WTC11 (cell line): ENCODE measurements at regions not wholly inside any gene's neighbourhood (a gene's known extent, or its start where the extent isn't known, plus 50 kb on each side); places are given as distances from the start of the nearest gene placed in this dataset.

ENCODE experiments used
- ATAC-seq: fragments of 200-7000 bp; cut with Tn5 transposase; 2 replicates; pipeline ENCODE4 v1.10.0; 2021; ENCODE audit warnings: mild to moderate bottlenecking, moderate library complexity
- CTCF ChIA-PET: fragments of 300-600 bp; sonication (Branson Sonifier 250); formaldehyde crosslinking; loops from one replicate; lab custom pipeline; 2021; ENCODE audit warnings: antibody characterized with exemption; lab: Charles Lee
- POLR2A ChIA-PET: fragments of 350-600 bp; sonication (Branson Sonifier 250); formaldehyde crosslinking; loops from one replicate; lab custom pipeline; 2021; ENCODE audit warnings: antibody characterized with exemption; lab: Charles Lee
- DNase-seq: peaks from one replicate; pipeline ENCODE4 v3.0.0; 2021; ENCODE audit warnings: low spot score
- H3K27ac Mint-ChIP-seq: 2 replicates; pipeline ENCODE4 v1.8.0; 2021; ENCODE audit warnings: mixed read lengths
- H3K27me3 Mint-ChIP-seq: 2 replicates; pipeline ENCODE4 v1.8.0; 2021; ENCODE audit warnings: low read depth, mild to moderate bottlenecking, moderate library complexity, mixed read lengths
- H3K36me3 Mint-ChIP-seq: 2 replicates; pipeline ENCODE4 v1.8.0; 2021; ENCODE audit warnings: mixed read lengths
- H3K4me1 Mint-ChIP-seq: 2 replicates; pipeline ENCODE4 v1.8.0; 2022; ENCODE audit warnings: mixed read lengths
- H3K4me3 Mint-ChIP-seq: 2 replicates; pipeline ENCODE4 v1.8.0; 2021; ENCODE audit warnings: mild to moderate bottlenecking, moderate library complexity, mixed read lengths
- H3K9me3 Mint-ChIP-seq: 2 replicates; pipeline ENCODE4 v1.8.0; 2021; ENCODE audit warnings: mixed read lengths
- ATF2 ChIP-seq: sonication (generic); formaldehyde crosslinking; IDR thresholded peaks from 2 replicates; pipeline ENCODE4 v1.8.1; 2022; ENCODE audit warnings: low read depth, missing genetic modification reagents, borderline replicate concordance
- GTF2I ChIP-seq: fragments of 250-450 bp; sonication (Bioruptor Pico); conservative IDR thresholded peaks from 2 replicates; pipeline ENCODE4 v1.4.0; 2021; ENCODE audit warnings: mild to moderate bottlenecking
- ZNF138 ChIP-seq: sonication (generic); formaldehyde crosslinking; conservative IDR thresholded peaks from 2 replicates; pipeline ENCODE4 v1.8.1; 2022; ENCODE audit warnings: mild to moderate bottlenecking, moderate library complexity, missing genetic modification reagents
- ZNF281 ChIP-seq: sonication (generic); formaldehyde crosslinking; IDR thresholded peaks from 2 replicates; pipeline ENCODE4 v1.8.0; 2023; ENCODE audit warnings: mild to moderate bottlenecking, missing genetic modification reagents
- ZNF396 ChIP-seq: fragments of 250-450 bp; sonication (Bioruptor Pico); IDR thresholded peaks from 2 replicates; pipeline ENCODE4 v1.8.0; 2021; ENCODE audit warnings: mild to moderate bottlenecking, moderate library complexity, borderline replicate concordance
- ZNF416 ChIP-seq: fragments of 250-450 bp; sonication (Bioruptor Pico); IDR thresholded peaks from 2 replicates; pipeline ENCODE4 v1.9.0; 2021; ENCODE audit warnings: mild to moderate bottlenecking, inconsistent platforms
- TF ChIP-seq, protein P1 (sequence below): sonication (generic); formaldehyde crosslinking; conservative IDR thresholded peaks from 2 replicates; pipeline ENCODE4 v1.8.1; 2023; ENCODE audit warnings: mild to moderate bottlenecking, low read depth, missing genetic modification reagents, moderate library complexity
- TF ChIP-seq, protein P2 (sequence below): sonication (generic); formaldehyde crosslinking; IDR thresholded peaks from 2 replicates; pipeline ENCODE4 v1.8.1; 2023; ENCODE audit warnings: mild to moderate bottlenecking, missing genetic modification reagents
- TF ChIP-seq, protein P3 (sequence below): fragments of 250-450 bp; sonication (Bioruptor Pico); IDR thresholded peaks from 2 replicates; pipeline ENCODE4 v2.1.2; 2022; ENCODE audit warnings: mild to moderate bottlenecking, moderate library complexity
- TF ChIP-seq, protein P4 (sequence below): sonication (generic); formaldehyde crosslinking; conservative IDR thresholded peaks from 2 replicates; pipeline ENCODE4 v1.8.1; 2022; ENCODE audit warnings: mild to moderate bottlenecking, missing genetic modification reagents
- TF ChIP-seq, protein P5 (sequence below): sonication (generic); formaldehyde crosslinking; IDR thresholded peaks from 2 replicates; pipeline ENCODE4 v1.8.1; 2023; ENCODE audit warnings: mild to moderate bottlenecking, missing genetic modification reagents, borderline replicate concordance

- TF ChIP-seq ZNF396 (CRISPR knock-in tag) (no peak), ZNF416 (no peak), ZNF138 (no peak), ATF2 (no peak)
- TF ChIP-seq, protein P1, sequence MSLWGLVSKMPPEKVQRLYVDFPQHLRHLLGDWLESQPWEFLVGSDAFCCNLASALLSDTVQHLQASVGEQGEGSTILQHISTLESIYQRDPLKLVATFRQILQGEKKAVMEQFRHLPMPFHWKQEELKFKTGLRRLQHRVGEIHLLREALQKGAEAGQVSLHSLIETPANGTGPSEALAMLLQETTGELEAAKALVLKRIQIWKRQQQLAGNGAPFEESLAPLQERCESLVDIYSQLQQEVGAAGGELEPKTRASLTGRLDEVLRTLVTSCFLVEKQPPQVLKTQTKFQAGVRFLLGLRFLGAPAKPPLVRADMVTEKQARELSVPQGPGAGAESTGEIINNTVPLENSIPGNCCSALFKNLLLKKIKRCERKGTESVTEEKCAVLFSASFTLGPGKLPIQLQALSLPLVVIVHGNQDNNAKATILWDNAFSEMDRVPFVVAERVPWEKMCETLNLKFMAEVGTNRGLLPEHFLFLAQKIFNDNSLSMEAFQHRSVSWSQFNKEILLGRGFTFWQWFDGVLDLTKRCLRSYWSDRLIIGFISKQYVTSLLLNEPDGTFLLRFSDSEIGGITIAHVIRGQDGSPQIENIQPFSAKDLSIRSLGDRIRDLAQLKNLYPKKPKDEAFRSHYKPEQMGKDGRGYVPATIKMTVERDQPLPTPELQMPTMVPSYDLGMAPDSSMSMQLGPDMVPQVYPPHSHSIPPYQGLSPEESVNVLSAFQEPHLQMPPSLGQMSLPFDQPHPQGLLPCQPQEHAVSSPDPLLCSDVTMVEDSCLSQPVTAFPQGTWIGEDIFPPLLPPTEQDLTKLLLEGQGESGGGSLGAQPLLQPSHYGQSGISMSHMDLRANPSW, result no peak
- H3K4me3 Mint-ChIP-seq, result no peak overlapping the region
- H3K4me1 Mint-ChIP-seq, result peaks cover 78% of the 10 kb centered on the region
- CTCF ChIA-PET, result interaction anchor here (1.3 kb wide), 1 partner anchor 473 kb away, joined by 3 read pairs; no protein-coding TSS in a partner anchor
- DNase-seq (no peak), ATAC-seq (no peak)
- no peak overlapping the region for H3K27ac Mint-ChIP-seq
- POLR2A ChIA-PET, result no interaction called here
- no peaks in the 10 kb centered on the region for H3K9me3 Mint-ChIP-seq
- H3K36me3 Mint-ChIP-seq, result no peaks in the 10 kb centered on the region
- H3K27me3 Mint-ChIP-seq, result no peaks in the 10 kb centered on the region
Measured at GRCh38 chr13:50449465-50449864, 394.0 kb downstream of the DLEU7 start.

- POLR2A ChIA-PET, result no interaction called here
- peaks cover 70% of the 10 kb centered on the region for H3K4me1 Mint-ChIP-seq
- ATAC-seq, result no peak
- H3K27ac Mint-ChIP-seq, result no peak overlapping the region; the same call in 1 of the 2 replicates
- CTCF ChIA-PET, result no interaction called here
- no peaks in the 10 kb centered on the region for H3K9me3 Mint-ChIP-seq
- TF ChIP-seq, protein P2, sequence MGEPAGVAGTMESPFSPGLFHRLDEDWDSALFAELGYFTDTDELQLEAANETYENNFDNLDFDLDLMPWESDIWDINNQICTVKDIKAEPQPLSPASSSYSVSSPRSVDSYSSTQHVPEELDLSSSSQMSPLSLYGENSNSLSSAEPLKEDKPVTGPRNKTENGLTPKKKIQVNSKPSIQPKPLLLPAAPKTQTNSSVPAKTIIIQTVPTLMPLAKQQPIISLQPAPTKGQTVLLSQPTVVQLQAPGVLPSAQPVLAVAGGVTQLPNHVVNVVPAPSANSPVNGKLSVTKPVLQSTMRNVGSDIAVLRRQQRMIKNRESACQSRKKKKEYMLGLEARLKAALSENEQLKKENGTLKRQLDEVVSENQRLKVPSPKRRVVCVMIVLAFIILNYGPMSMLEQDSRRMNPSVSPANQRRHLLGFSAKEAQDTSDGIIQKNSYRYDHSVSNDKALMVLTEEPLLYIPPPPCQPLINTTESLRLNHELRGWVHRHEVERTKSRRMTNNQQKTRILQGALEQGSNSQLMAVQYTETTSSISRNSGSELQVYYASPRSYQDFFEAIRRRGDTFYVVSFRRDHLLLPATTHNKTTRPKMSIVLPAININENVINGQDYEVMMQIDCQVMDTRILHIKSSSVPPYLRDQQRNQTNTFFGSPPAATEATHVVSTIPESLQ, result no peak
- TF ChIP-seq ZNF281 (CRISPR knock-in tag) (no peak), GTF2I (CRISPR knock-in tag) (no peak)
- TF ChIP-seq, protein P3, sequence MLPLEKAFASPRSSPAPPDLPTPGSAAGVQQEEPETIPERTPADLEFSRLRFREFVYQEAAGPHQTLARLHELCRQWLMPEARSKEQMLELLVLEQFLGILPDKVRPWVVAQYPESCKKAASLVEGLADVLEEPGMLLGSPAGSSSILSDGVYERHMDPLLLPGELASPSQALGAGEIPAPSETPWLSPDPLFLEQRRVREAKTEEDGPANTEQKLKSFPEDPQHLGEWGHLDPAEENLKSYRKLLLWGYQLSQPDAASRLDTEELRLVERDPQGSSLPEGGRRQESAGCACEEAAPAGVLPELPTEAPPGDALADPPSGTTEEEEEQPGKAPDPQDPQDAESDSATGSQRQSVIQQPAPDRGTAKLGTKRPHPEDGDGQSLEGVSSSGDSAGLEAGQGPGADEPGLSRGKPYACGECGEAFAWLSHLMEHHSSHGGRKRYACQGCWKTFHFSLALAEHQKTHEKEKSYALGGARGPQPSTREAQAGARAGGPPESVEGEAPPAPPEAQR (CRISPR knock-in tag), result no peak
- TF ChIP-seq, protein P4, sequence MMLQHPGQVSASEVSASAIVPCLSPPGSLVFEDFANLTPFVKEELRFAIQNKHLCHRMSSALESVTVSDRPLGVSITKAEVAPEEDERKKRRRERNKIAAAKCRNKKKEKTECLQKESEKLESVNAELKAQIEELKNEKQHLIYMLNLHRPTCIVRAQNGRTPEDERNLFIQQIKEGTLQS (CRISPR knock-in tag), result no peak
- TF ChIP-seq, protein P5, sequence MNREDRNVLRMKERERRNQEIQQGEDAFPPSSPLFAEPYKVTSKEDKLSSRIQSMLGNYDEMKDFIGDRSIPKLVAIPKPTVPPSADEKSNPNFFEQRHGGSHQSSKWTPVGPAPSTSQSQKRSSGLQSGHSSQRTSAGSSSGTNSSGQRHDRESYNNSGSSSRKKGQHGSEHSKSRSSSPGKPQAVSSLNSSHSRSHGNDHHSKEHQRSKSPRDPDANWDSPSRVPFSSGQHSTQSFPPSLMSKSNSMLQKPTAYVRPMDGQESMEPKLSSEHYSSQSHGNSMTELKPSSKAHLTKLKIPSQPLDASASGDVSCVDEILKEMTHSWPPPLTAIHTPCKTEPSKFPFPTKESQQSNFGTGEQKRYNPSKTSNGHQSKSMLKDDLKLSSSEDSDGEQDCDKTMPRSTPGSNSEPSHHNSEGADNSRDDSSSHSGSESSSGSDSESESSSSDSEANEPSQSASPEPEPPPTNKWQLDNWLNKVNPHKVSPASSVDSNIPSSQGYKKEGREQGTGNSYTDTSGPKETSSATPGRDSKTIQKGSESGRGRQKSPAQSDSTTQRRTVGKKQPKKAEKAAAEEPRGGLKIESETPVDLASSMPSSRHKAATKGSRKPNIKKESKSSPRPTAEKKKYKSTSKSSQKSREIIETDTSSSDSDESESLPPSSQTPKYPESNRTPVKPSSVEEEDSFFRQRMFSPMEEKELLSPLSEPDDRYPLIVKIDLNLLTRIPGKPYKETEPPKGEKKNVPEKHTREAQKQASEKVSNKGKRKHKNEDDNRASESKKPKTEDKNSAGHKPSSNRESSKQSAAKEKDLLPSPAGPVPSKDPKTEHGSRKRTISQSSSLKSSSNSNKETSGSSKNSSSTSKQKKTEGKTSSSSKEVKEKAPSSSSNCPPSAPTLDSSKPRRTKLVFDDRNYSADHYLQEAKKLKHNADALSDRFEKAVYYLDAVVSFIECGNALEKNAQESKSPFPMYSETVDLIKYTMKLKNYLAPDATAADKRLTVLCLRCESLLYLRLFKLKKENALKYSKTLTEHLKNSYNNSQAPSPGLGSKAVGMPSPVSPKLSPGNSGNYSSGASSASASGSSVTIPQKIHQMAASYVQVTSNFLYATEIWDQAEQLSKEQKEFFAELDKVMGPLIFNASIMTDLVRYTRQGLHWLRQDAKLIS (CRISPR knock-in tag), result no peak
- DNase-seq, result no peak
- H3K36me3 Mint-ChIP-seq, result no peaks in the 10 kb centered on the region
- H3K27me3 Mint-ChIP-seq, result no peaks in the 10 kb centered on the region
- H3K4me3 Mint-ChIP-seq, result no peak overlapping the region
Measured at GRCh38 chr13:50450279-50450678, 393.2 kb downstream of the DLEU7 start.
